Activated CD8-positive, alpha-beta memory T cell treated with anti-CD3 and anti-CD28 coated beads, Interleukin-2, amount 50 U/mL, for 24 hours (primary cell): ENCODE measurements at regions not wholly inside any gene's neighbourhood (a gene's known extent, or its start where the extent isn't known, plus 50 kb on each side); places are given as distances from the start of the nearest gene placed in this dataset.
"Not testable (repeated sequence)": the region's sequence is repeated elsewhere in the genome, so short reads cannot be mapped to it uniquely, and the experiment has no call there.

Source experiments
- DNase-seq: peaks from one replicate; pipeline ENCODE4 v3.0.0-alpha.2; 2020; ENCODE audit errors: extremely low read depth

GRCh38 chr2:12452185-12452584 lies 264.6 kb upstream of the TRIB2 start:
- DNase-seq: no peak

GRCh38 chr2:12453731-12454130 lies 263.0 kb upstream of the TRIB2 start:
- DNase-seq: no peak

GRCh38 chr2:12455661-12456060 lies 261.1 kb upstream of the TRIB2 start:
- DNase-seq: no peak

- peak; percentile 30 for DNase-seq
Observed at GRCh38 chr2:12456293-12457106, 260.2 kb upstream of the TRIB2 start.

- no peak for DNase-seq
Observed at GRCh38 chr2:12457831-12458230, 258.9 kb upstream of the TRIB2 start.

- no peak for DNase-seq
Observed at GRCh38 chr2:12463189-12463588, 253.5 kb upstream of the TRIB2 start.

- DNase-seq: no peak
Observed at GRCh38 chr2:12465631-12466135, 251.1 kb upstream of the TRIB2 start.

GRCh38 chr2:12467303-12467702 lies 249.4 kb upstream of the TRIB2 start:
- DNase-seq: no peak

GRCh38 chr2:12469141-12469561 lies 247.6 kb upstream of the TRIB2 start:
- DNase-seq: no peak

- DNase-seq: not testable (repeated sequence)
Observed at GRCh38 chr2:12472265-12472664, 244.5 kb upstream of the TRIB2 start.

- no peak for DNase-seq
Observed at GRCh38 chr2:12478151-12479064, 238.3 kb upstream of the TRIB2 start.

- no peak for DNase-seq
Observed at GRCh38 chr2:12479065-12479601, 237.6 kb upstream of the TRIB2 start.

- no peak for DNase-seq
Observed at GRCh38 chr2:12484536-12485115, 232.1 kb upstream of the TRIB2 start.

GRCh38 chr2:12486205-12487118 lies 230.3 kb upstream of the TRIB2 start:
- DNase-seq: no peak

GRCh38 chr2:12487253-12488004 lies 229.3 kb upstream of the TRIB2 start:
- no peak for DNase-seq

GRCh38 chr2:12488352-12489318 lies 228.1 kb upstream of the TRIB2 start:
- no peak for DNase-seq

- DNase-seq: no peak
Observed at GRCh38 chr2:12490641-12491040, 226.1 kb upstream of the TRIB2 start.

- DNase-seq: not testable (repeated sequence)
Observed at GRCh38 chr2:12492360-12492759, 224.4 kb upstream of the TRIB2 start.

GRCh38 chr2:12493031-12493513 lies 223.7 kb upstream of the TRIB2 start:
- no peak for DNase-seq
